Loucy (cell line): ENCODE measurements at regions not wholly inside any gene's neighbourhood (a gene's known extent, or its start where the extent isn't known, plus 50 kb on each side); places are given as distances from the start of the nearest gene placed in this dataset.

Experiments
- EZH2phosphoT487 ChIP-seq: fragments of 200-600 bp; IDR thresholded peaks from 2 replicates; pipeline ENCODE4 v1.6.1; 2018; ENCODE audit warnings: antibody characterized with exemption, mild to moderate bottlenecking, moderate library complexity, borderline replicate concordance
- TF ChIP-seq, protein P1 (sequence below): fragments of 200-600 bp; sonication (generic); conservative IDR thresholded peaks from 2 replicates; pipeline ENCODE4 v1.5.1; 2014; ENCODE audit warnings: mild to moderate bottlenecking, antibody characterized with exemption, low read length

DNA sequence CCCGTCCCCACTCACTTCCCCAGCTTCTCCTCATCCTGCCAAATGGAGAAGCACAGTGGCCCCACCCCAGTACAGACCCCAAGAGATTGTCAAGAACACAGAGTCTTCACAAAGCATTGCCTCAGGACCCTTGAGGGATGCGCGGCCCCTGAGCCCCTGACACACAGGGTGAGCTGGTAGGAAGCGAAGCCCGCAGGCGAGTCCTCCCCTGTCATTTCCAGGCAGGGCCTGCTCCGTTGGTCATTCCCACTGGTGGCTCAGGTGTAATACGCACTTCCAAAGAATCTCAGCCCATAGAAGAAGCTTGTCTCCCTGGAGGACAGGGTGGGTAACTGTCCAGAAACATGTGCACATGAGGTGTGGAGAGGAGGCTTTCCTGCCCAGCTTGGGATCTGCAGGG lies 404.2 kb downstream of the THBS2 start:
- TF ChIP-seq, protein P1, sequence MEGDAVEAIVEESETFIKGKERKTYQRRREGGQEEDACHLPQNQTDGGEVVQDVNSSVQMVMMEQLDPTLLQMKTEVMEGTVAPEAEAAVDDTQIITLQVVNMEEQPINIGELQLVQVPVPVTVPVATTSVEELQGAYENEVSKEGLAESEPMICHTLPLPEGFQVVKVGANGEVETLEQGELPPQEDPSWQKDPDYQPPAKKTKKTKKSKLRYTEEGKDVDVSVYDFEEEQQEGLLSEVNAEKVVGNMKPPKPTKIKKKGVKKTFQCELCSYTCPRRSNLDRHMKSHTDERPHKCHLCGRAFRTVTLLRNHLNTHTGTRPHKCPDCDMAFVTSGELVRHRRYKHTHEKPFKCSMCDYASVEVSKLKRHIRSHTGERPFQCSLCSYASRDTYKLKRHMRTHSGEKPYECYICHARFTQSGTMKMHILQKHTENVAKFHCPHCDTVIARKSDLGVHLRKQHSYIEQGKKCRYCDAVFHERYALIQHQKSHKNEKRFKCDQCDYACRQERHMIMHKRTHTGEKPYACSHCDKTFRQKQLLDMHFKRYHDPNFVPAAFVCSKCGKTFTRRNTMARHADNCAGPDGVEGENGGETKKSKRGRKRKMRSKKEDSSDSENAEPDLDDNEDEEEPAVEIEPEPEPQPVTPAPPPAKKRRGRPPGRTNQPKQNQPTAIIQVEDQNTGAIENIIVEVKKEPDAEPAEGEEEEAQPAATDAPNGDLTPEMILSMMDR, result no peak
- no peak for TF ChIP-seq EZH2phosphoT487
